ENCODE measurements at regions not wholly inside any gene's neighbourhood (a gene's known extent, or its start where the extent isn't known, plus 50 kb on each side); places are given as distances from the start of the nearest gene placed in this dataset.

DNA sequence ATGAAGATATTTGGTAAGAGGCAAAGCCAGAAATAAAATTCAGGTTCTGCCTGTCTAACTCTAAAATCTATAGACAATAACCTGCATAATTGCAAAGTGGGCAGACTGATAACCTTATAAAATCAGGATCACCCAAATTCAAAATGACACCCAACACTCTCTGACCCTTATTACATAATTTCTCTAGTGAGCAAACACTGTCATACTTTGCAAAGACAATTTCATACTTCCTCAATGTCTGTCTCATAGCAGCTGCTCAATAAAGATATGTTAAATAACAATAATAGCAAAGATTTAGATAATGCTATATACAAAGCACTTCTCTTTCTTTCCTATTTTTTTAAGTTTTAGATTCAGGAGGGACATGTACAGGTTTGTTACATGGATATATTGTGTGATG is 118.5 kb downstream of the UCHL5 start:
- TF ChIP-seq POLR2A (IDR thresholded peaks at IDR 0.05) (no peak), POLR2AphosphoS5 (IDR thresholded peaks at IDR 0.05) (no peak)
- TF ChIP-seq, protein P1, sequence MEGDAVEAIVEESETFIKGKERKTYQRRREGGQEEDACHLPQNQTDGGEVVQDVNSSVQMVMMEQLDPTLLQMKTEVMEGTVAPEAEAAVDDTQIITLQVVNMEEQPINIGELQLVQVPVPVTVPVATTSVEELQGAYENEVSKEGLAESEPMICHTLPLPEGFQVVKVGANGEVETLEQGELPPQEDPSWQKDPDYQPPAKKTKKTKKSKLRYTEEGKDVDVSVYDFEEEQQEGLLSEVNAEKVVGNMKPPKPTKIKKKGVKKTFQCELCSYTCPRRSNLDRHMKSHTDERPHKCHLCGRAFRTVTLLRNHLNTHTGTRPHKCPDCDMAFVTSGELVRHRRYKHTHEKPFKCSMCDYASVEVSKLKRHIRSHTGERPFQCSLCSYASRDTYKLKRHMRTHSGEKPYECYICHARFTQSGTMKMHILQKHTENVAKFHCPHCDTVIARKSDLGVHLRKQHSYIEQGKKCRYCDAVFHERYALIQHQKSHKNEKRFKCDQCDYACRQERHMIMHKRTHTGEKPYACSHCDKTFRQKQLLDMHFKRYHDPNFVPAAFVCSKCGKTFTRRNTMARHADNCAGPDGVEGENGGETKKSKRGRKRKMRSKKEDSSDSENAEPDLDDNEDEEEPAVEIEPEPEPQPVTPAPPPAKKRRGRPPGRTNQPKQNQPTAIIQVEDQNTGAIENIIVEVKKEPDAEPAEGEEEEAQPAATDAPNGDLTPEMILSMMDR (IDR thresholded peaks at IDR 0.05), result no peak

Data from upper lobe of left lung (tissue), 4 donors.